ENCODE measurements at regions not wholly inside any gene's neighbourhood (a gene's known extent, or its start where the extent isn't known, plus 50 kb on each side); places are given as distances from the start of the nearest gene placed in this dataset.

DNA sequence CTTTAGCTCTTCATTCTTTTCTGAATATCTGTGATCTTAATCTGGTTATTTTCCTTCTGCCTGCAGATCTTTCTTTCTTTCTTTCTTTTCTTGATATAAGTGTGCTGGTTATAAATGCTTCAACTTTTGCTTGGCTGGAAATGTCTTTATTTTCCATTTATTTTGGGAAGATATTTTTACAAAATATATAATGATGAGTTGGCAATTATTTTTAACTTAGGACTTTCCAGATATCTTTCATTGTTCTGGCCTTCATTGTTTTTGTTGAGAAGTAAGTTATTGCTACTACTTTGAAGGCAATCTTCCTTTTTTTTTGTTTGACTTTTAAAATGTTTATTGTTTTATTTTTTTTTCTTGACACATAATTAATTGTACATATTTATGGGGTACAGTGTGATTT lies 75.3 kb downstream of the ZNF503 start:
- Mint-ChIP-seq H3K27me3 (peaks cover 9% of the 10 kb centered on the region), H3K27ac (no peak overlapping the region), H3K36me3 (ENCODE audit: low read depth) (no peaks in the 10 kb centered on the region), H3K9me3 (peaks cover 5% of the 10 kb centered on the region), H3K4me3 (no peak overlapping the region), H3K4me1 (ENCODE audit: low read depth) (no peaks in the 10 kb centered on the region)
- no peak for ATAC-seq
- intact Hi-C loops (cut with micrococcal nuclease): no loop called here
- POLR2A ChIA-PET: no interaction called here
- DNase-seq: no peak
- no peak for TF ChIP-seq CTCF (IDR thresholded peaks at IDR 0.05)
- CTCF ChIA-PET: no interaction called here

DNA sequence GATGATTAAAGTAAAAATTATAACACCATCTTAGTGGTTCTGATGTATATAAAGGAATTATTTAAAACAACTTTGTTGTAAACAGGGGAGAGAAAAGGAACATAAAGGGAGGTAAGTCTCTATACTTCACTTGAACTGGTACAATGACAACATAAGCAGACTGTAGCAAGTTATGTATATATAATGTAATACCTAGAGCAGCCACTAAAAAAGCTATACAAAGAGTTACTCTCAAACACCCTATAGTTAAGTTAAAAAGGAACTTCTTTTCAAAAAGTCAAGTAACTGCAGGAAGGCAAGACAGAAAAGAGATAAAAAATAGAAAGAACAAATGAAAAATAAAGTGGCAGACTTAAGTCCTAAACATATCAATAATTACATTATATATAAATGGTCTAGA lies 82.3 kb downstream of the ZNF503 start:
- intact Hi-C loops (cut with micrococcal nuclease): no loop called here
- Mint-ChIP-seq H3K27me3 (peaks cover 1% of the 10 kb centered on the region), H3K9me3 (peaks cover 19% of the 10 kb centered on the region), H3K4me3 (no peak overlapping the region), H3K36me3 (ENCODE audit: low read depth) (peaks cover 2% of the 10 kb centered on the region), H3K27ac (no peak overlapping the region), H3K4me1 (ENCODE audit: low read depth) (no peaks in the 10 kb centered on the region)
- ATAC-seq (no peak), DNase-seq (no peak)
- ChIA-PET CTCF (no interaction called here), POLR2A (no interaction called here)
- TF ChIP-seq CTCF (IDR thresholded peaks at IDR 0.05): no peak

GRCh38 chr10:75314570-75314969 lies 78.8 kb upstream of the COMTD1 start:
- ChIA-PET CTCF (no interaction called here), POLR2A (no interaction called here)
- Mint-ChIP-seq H3K36me3 (ENCODE audit: low read depth) (peaks cover 3% of the 10 kb centered on the region), H3K9me3 (peaks cover 24% of the 10 kb centered on the region), H3K4me3 (no peak overlapping the region), H3K27ac (no peak overlapping the region), H3K4me1 (ENCODE audit: low read depth) (no peaks in the 10 kb centered on the region), H3K27me3 (peaks cover 8% of the 10 kb centered on the region)
- no peak for DNase-seq
- TF ChIP-seq CTCF (IDR thresholded peaks at IDR 0.05): no peak
- ATAC-seq: no peak
- intact Hi-C loops (cut with micrococcal nuclease): no loop called here

GRCh38 chr10:75312440-75312839 lies 76.7 kb upstream of the COMTD1 start:
- Mint-ChIP-seq H3K9me3 (peaks cover 20% of the 10 kb centered on the region), H3K4me1 (ENCODE audit: low read depth) (no peaks in the 10 kb centered on the region), H3K27ac (no peak overlapping the region), H3K4me3 (no peak overlapping the region), H3K27me3 (peaks cover 8% of the 10 kb centered on the region), H3K36me3 (ENCODE audit: low read depth) (peaks cover 3% of the 10 kb centered on the region)
- POLR2A ChIA-PET: no interaction called here
- ATAC-seq (no peak), DNase-seq (no peak)
- CTCF ChIA-PET: no interaction called here
- no peak for TF ChIP-seq CTCF (IDR thresholded peaks at IDR 0.05)
- intact Hi-C loops (cut with micrococcal nuclease): no loop called here

GRCh38 chr10:75305675-75306074 lies 69.9 kb upstream of the COMTD1 start:
- ChIA-PET CTCF (no interaction called here), POLR2A (no interaction called here)
- TF ChIP-seq CTCF (IDR thresholded peaks at IDR 0.05): no peak
- DNase-seq (no peak), ATAC-seq (no peak)
- intact Hi-C loops (cut with micrococcal nuclease): no loop called here
- Mint-ChIP-seq H3K36me3 (ENCODE audit: low read depth) (no peaks in the 10 kb centered on the region), H3K4me3 (no peak overlapping the region), H3K27me3 (peaks cover 4% of the 10 kb centered on the region), H3K27ac (no peak overlapping the region), H3K9me3 (peaks cover 6% of the 10 kb centered on the region), H3K4me1 (ENCODE audit: low read depth) (no peaks in the 10 kb centered on the region)

All from activated CD8-positive, alpha-beta T cell treated with anti-CD3 and anti-CD28 coated beads for 36 hours (primary cell).